H1 (cell line): ENCODE measurements at regions not wholly inside any gene's neighbourhood (a gene's known extent, or its start where the extent isn't known, plus 50 kb on each side); places are given as distances from the start of the nearest gene placed in this dataset.

Source experiments
- CTCF ChIA-PET: fragments of 300-600 bp; sonication (Branson Sonifier 250); formaldehyde crosslinking; loops from one replicate; lab custom pipeline; 2021; ENCODE audit not compliant: partially characterized antibody; lab: Charles Lee
- POLR2A ChIA-PET: fragments of 300-600 bp; sonication (Branson Sonifier 250); formaldehyde crosslinking; loops from one replicate; lab custom pipeline; 2021; ENCODE audit warnings: inconsistent platforms; ENCODE audit not compliant: partially characterized antibody; lab: Charles Lee
- DNase-seq, 2 experiments: peaks; one replicate each; pipeline versions ENCODE4 v3.0.0 to v3.0.0-alpha.2; 2010 to 2022; ENCODE audit warnings: low spot score in 2 of 2, low read depth in 1 of 2, mixed read lengths in 1 of 2
- FAIRE-seq: peaks from 2 replicates; lab custom pipeline; 2011; peaks lifted over from hg19 to GRCh38; lab: Jason Lieb, UNC
- H2AFZ ChIP-seq: 2 replicates; pipeline ENCODE4 v1.8.1; 2012; ENCODE audit warnings: low read length, inconsistent platforms
- H2AK5ac ChIP-seq: 2 replicates; pipeline ENCODE4 v1.6.1; 2013; ENCODE audit warnings: low read depth, low read length
- H2BK120ac ChIP-seq: replicated peaks from 2 replicates; pipeline ENCODE3; 2013; ENCODE audit warnings: low read depth, low read length, inconsistent platforms
- H2BK12ac ChIP-seq: 2 replicates; pipeline ENCODE4 v1.6.1; 2013; ENCODE audit warnings: low read depth, low read length
- H2BK15ac ChIP-seq: 2 replicates; pipeline ENCODE4 v1.6.1; 2013; ENCODE audit warnings: low read length
- H2BK20ac ChIP-seq: 2 replicates; pipeline ENCODE4 v1.6.1; 2013; ENCODE audit warnings: low read length
- H2BK5ac ChIP-seq: 2 replicates; pipeline ENCODE4 v1.6.1; 2013; ENCODE audit warnings: low read depth, low read length
- H3K14ac ChIP-seq: 2 replicates; pipeline ENCODE4 v1.6.1; 2013; ENCODE audit warnings: inconsistent platforms; ENCODE audit not compliant: insufficient read length
- H3K18ac ChIP-seq: 2 replicates; pipeline ENCODE4 v1.6.1; 2013; ENCODE audit warnings: low read length; ENCODE audit errors: extremely low read depth
- H3K23ac ChIP-seq: 2 replicates; pipeline ENCODE4 v1.6.1; 2013; ENCODE audit warnings: inconsistent platforms; ENCODE audit not compliant: insufficient read length
- H3K23me2 ChIP-seq: 2 replicates; pipeline ENCODE4 v1.6.1; 2013; ENCODE audit warnings: low read depth, low read length
- H3K27ac ChIP-seq: 2 replicates; pipeline ENCODE4 v1.6.1; 2011; ENCODE audit warnings: low read depth, low read length, inconsistent platforms
- H3K27me3 ChIP-seq, 4 experiments: replicated peaks in 1 of 4; 1 replicate in 1 of 4; 2 replicates in 3 of 4; pipeline versions ENCODE4 v1.6.1 to v1.8.1; 2011 to 2013; ENCODE audit warnings: low read length in 3 of 4, mild to moderate bottlenecking in 3 of 4, inconsistent platforms in 2 of 4, mixed read lengths in 2 of 4, moderate library complexity in 1 of 4; ENCODE audit not compliant: control insufficient read depth in 3 of 4, insufficient read depth in 3 of 4; ENCODE audit errors: extremely low read depth in 1 of 4
- H3K36me3 ChIP-seq, 4 experiments: 2 replicates each; pipeline versions ENCODE4 v1.6.1 to v1.8.1; 2011 to 2013; ENCODE audit warnings: mild to moderate bottlenecking in 4 of 4, low read length in 3 of 4, moderate library complexity in 2 of 4, control low read depth in 1 of 4, inconsistent platforms in 1 of 4; ENCODE audit not compliant: insufficient read depth in 4 of 4, control insufficient read depth in 2 of 4
- H3K4ac ChIP-seq: replicated peaks from 2 replicates; pipeline ENCODE3; 2013; ENCODE audit warnings: low read length, low read depth, mixed read lengths, inconsistent platforms; ENCODE audit not compliant: insufficient read length
- H3K4me1 ChIP-seq, 4 experiments: replicated peaks in 1 of 4; 1 replicate in 1 of 4; 2 replicates in 3 of 4; pipeline versions ENCODE4 v1.6.1 to v1.8.1; 2011 to 2013; ENCODE audit warnings: low read length in 3 of 4, inconsistent platforms in 2 of 4, mixed read lengths in 1 of 4; ENCODE audit not compliant: insufficient read depth in 4 of 4, control insufficient read depth in 3 of 4
- H3K4me2 ChIP-seq, 2 experiments: 2 replicates each; pipeline versions ENCODE4 v1.6.1 to v1.8.1; 2011 to 2013; ENCODE audit warnings: low read depth in 2 of 2, low read length in 2 of 2, control low read depth in 1 of 2, inconsistent platforms in 1 of 2, mild to moderate bottlenecking in 1 of 2; ENCODE audit not compliant: insufficient read depth in 1 of 2
- H3K4me3 ChIP-seq, 4 experiments: fragments of 200-600, 300-600 bp in 1 of 4; sonication (generic), shearing (Covaris generic), sonication (Bioruptor Twin) in 1 of 4; 2 replicates each; pipeline versions ENCODE4 v1.5.1 to v1.8.1; 2011 to 2016; ENCODE audit warnings: low read length in 4 of 4, low read depth in 3 of 4, control low read depth in 2 of 4, inconsistent platforms in 2 of 4, mild to moderate bottlenecking in 2 of 4, mixed read lengths in 1 of 4, moderate library complexity in 1 of 4; ENCODE audit not compliant: insufficient read depth in 2 of 4; ENCODE audit errors: extremely low read depth in 1 of 4
- H3K56ac ChIP-seq: replicated peaks from 2 replicates; pipeline ENCODE3; 2013; ENCODE audit warnings: low read depth, mild to moderate bottlenecking, mixed read lengths, low read length, inconsistent platforms; ENCODE audit not compliant: insufficient read length
- H3K79me1 ChIP-seq: 2 replicates; pipeline ENCODE4 v1.6.1; 2013; ENCODE audit warnings: low read depth, low read length, control low read depth
- H3K79me2 ChIP-seq, 2 experiments: 2 replicates each; pipeline versions ENCODE4 v1.6.1 to v1.8.1; 2012 to 2013; ENCODE audit warnings: low read length in 2 of 2, mild to moderate bottlenecking in 2 of 2, inconsistent platforms in 1 of 2; ENCODE audit not compliant: insufficient read depth in 2 of 2, control insufficient read depth in 1 of 2
- H3K9ac ChIP-seq, 4 experiments: replicated peaks in 1 of 4; 1 replicate in 1 of 4; 2 replicates in 3 of 4; pipeline versions ENCODE4 v1.6.1 to v1.8.1; 2011 to 2013; ENCODE audit warnings: low read depth in 3 of 4, low read length in 3 of 4, control low read depth in 2 of 4, mild to moderate bottlenecking in 2 of 4, moderate library complexity in 2 of 4, inconsistent platforms in 1 of 4; ENCODE audit errors: extremely low read depth in 1 of 4
- H3K9me3 ChIP-seq, 2 experiments: 2 replicates each; pipeline versions ENCODE4 v1.6.1 to v1.8.1; 2012 to 2013; ENCODE audit warnings: mild to moderate bottlenecking in 2 of 2, moderate library complexity in 2 of 2, control low read depth in 1 of 2, inconsistent platforms in 1 of 2, low read depth in 1 of 2, low read length in 1 of 2, mixed read lengths in 1 of 2; ENCODE audit not compliant: insufficient read depth in 2 of 2
- H4K20me1 ChIP-seq, 2 experiments: replicated peaks in 1 of 2; 2 replicates each; pipeline versions ENCODE3 to v1.8.1; 2011 to 2013; ENCODE audit warnings: inconsistent platforms in 2 of 2, low read length in 2 of 2, mild to moderate bottlenecking in 1 of 2; ENCODE audit not compliant: insufficient read depth in 2 of 2, control insufficient read depth in 1 of 2
- H4K5ac ChIP-seq: 2 replicates; pipeline ENCODE4 v1.6.1; 2013; ENCODE audit warnings: low read length, low read depth, mixed read lengths, inconsistent platforms; ENCODE audit not compliant: insufficient read length
- H4K8ac ChIP-seq: 2 replicates; pipeline ENCODE4 v1.8.0; 2013; ENCODE audit warnings: mild to moderate bottlenecking, moderate library complexity, low read length, inconsistent platforms; ENCODE audit not compliant: insufficient read depth; ENCODE audit errors: extremely low read depth
- H4K91ac ChIP-seq: replicated peaks from 2 replicates; pipeline ENCODE3; 2013; ENCODE audit warnings: low read length, mixed read lengths, inconsistent platforms; ENCODE audit not compliant: insufficient read length
- CHD2 ChIP-seq: IDR thresholded peaks from 2 replicates; pipeline ENCODE4 v1.6.1; 2012; ENCODE audit warnings: low read length, improper control_type of control experiment
- JUN ChIP-seq: IDR thresholded peaks from 2 replicates; pipeline ENCODE4 v1.6.1; 2011; ENCODE audit warnings: low read depth, mild to moderate bottlenecking, improper control_type of control experiment, low read length
- SP1 ChIP-seq: IDR thresholded peaks from 2 replicates; pipeline ENCODE4 v1.6.1; 2011; ENCODE audit warnings: low read depth, low read length
- SRF ChIP-seq: IDR thresholded peaks from 2 replicates; pipeline ENCODE4 v1.6.1; 2011; ENCODE audit warnings: mild to moderate bottlenecking, low read depth, low read length, moderate library complexity
- TBP ChIP-seq: IDR thresholded peaks from 2 replicates; pipeline ENCODE4 v1.6.1; 2011; ENCODE audit warnings: low read depth, low read length, improper control_type of control experiment
- YY1 ChIP-seq: IDR thresholded peaks from 2 replicates; pipeline ENCODE4 v1.6.1; 2011; ENCODE audit warnings: low read depth, mild to moderate bottlenecking, low read length
- WGBS, 2 experiments: shearing (Covaris generic) in 1 of 2; methylation state at CpG; one replicate each; pipeline versions ENCODE4 v1.1.6 to v1.1.7; 2013 to 2015; ENCODE audit warnings: low lambda C conversion rate in 2 of 2, mixed read lengths in 2 of 2, inconsistent platforms in 1 of 2, low coverage in 1 of 2, missing lambda C conversion rate in 1 of 2; ENCODE audit not compliant: insufficient replicate concordance in 2 of 2, insufficient coverage in 1 of 2, insufficient read length in 1 of 2; ENCODE audit errors: extremely low coverage in 1 of 2, missing lambda C conversion rate in 1 of 2; 5-methylcytosine and 5-hydroxymethylcytosine counted together
- TF ChIP-seq, protein P1 (sequence below), 3 experiments: IDR thresholded peaks; 1 replicate in 2 of 3; 2 replicates in 1 of 3; pipeline versions ENCODE4 v1.5.1 to v1.6.1; 2011; ENCODE audit warnings: low read length in 3 of 3, mild to moderate bottlenecking in 3 of 3, inconsistent platforms in 2 of 3, low read depth in 1 of 3, moderate library complexity in 1 of 3; ENCODE audit not compliant: insufficient read depth in 1 of 3; ENCODE audit errors: control extremely low read depth in 1 of 3

GRCh38 chr14:27886256-27886655, 880.3 kb upstream of the FOXG1 start:
- H2BK5ac ChIP-seq = no peak overlapping the region
- H3K18ac ChIP-seq = no peak overlapping the region
- H3K4me1 ChIP-seq = no peaks in the 10 kb centered on the region
- no peak overlapping the region for H3K27ac ChIP-seq
- no peak overlapping the region for H3K14ac ChIP-seq
- no peaks in the 10 kb centered on the region for H4K20me1 ChIP-seq
- H3K4me3 ChIP-seq = no peak overlapping the region
- no peaks in the 10 kb centered on the region for H3K36me3 ChIP-seq
- H2BK20ac ChIP-seq = no peak overlapping the region
- no peak overlapping the region for H2BK12ac ChIP-seq
- no peak overlapping the region for H2BK120ac ChIP-seq
- H4K8ac ChIP-seq = no peak overlapping the region
- POLR2A ChIA-PET = no interaction called here
- no peak overlapping the region for H2BK15ac ChIP-seq
- H2AFZ ChIP-seq = no peak overlapping the region
- H3K79me1 ChIP-seq = no peaks in the 10 kb centered on the region
- no peak overlapping the region for H3K4ac ChIP-seq
- no peaks in the 10 kb centered on the region for H3K9me3 ChIP-seq
- CTCF ChIA-PET = no interaction called here
- H3K27me3 ChIP-seq = no peaks in the 10 kb centered on the region
- H3K23me2 ChIP-seq = no peaks in the 10 kb centered on the region
- FAIRE-seq = no peak
- no peak overlapping the region for H3K9ac ChIP-seq
- H4K91ac ChIP-seq = no peak overlapping the region
- H3K4me2 ChIP-seq = no peak overlapping the region
- no peak for DNase-seq
- H3K56ac ChIP-seq = no peak overlapping the region
- H2AK5ac ChIP-seq = no peak overlapping the region
- no peak overlapping the region for H3K23ac ChIP-seq
- no peaks in the 10 kb centered on the region for H3K79me2 ChIP-seq
- 100% methylated on average over 1 of the region's 1 CpG; no CpG with 5 or more reads in 1 of the 2 experiments for WGBS, 2 experiments
- H4K5ac ChIP-seq = no peak overlapping the region
- TF ChIP-seq YY1 (no peak), JUN (no peak), CHD2 (no peak), SRF (no peak), TBP (no peak), SP1 (no peak)
- TF ChIP-seq, protein P1, sequence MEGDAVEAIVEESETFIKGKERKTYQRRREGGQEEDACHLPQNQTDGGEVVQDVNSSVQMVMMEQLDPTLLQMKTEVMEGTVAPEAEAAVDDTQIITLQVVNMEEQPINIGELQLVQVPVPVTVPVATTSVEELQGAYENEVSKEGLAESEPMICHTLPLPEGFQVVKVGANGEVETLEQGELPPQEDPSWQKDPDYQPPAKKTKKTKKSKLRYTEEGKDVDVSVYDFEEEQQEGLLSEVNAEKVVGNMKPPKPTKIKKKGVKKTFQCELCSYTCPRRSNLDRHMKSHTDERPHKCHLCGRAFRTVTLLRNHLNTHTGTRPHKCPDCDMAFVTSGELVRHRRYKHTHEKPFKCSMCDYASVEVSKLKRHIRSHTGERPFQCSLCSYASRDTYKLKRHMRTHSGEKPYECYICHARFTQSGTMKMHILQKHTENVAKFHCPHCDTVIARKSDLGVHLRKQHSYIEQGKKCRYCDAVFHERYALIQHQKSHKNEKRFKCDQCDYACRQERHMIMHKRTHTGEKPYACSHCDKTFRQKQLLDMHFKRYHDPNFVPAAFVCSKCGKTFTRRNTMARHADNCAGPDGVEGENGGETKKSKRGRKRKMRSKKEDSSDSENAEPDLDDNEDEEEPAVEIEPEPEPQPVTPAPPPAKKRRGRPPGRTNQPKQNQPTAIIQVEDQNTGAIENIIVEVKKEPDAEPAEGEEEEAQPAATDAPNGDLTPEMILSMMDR (IDR thresholded peaks at IDR 0.05; ENCODE audit: control extremely low read depth in 1 of 3, insufficient read depth in 1 of 3, low read depth in 1 of 3, low read length in 3 of 3) = no peak
